SU-DHL-6 (cell line): ENCODE measurements at regions not wholly inside any gene's neighbourhood (a gene's known extent, or its start where the extent isn't known, plus 50 kb on each side); places are given as distances from the start of the nearest gene placed in this dataset.

Experiments
- CTCF ChIP-seq: fragments of 200-600 bp; sonication (generic); IDR thresholded peaks from one replicate; pipeline ENCODE4 v1.5.1; 2017; ENCODE audit warnings: antibody characterized with exemption, mild to moderate bottlenecking, low read length, moderate library complexity; ENCODE audit not compliant: insufficient read depth, poor library complexity, severe bottlenecking
- EZH2phosphoT487 ChIP-seq: fragments of 200-600 bp; sonication (generic), shearing (Covaris generic); conservative IDR thresholded peaks from 2 replicates; pipeline ENCODE4 v1.6.1; 2018; ENCODE audit warnings: mild to moderate bottlenecking, antibody characterized with exemption, low read length, moderate library complexity, mixed read lengths

GRCh38 chr17:73912373-73912746 lies 268.1 kb upstream of the SDK2 start:
- TF ChIP-seq CTCF (no peak), EZH2phosphoT487 (no peak)
